ENCODE measurements at regions not wholly inside any gene's neighbourhood (a gene's known extent, or its start where the extent isn't known, plus 50 kb on each side); places are given as distances from the start of the nearest gene placed in this dataset.

DNA sequence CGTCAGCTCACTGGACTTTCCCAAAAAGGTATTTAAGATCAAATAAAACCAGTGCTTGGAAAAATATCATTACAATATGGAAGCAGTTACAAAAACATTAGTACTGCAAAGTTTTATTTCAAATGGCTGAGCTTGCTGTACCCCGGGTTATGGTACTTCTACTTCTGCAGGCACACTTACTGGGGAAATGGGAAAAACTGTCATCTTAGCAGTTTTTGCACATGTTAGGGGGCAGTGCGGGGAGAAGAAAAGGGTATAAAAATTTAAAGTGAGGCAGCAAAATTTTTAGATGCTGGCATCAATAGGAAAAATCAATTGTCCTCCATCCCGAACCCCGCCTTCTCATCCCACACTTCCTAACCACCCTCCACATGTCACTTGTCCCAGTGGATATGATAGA is 133.4 kb downstream of the ATG4C start:
- no peak for DNase-seq (ENCODE audit: low spot score)

DNA sequence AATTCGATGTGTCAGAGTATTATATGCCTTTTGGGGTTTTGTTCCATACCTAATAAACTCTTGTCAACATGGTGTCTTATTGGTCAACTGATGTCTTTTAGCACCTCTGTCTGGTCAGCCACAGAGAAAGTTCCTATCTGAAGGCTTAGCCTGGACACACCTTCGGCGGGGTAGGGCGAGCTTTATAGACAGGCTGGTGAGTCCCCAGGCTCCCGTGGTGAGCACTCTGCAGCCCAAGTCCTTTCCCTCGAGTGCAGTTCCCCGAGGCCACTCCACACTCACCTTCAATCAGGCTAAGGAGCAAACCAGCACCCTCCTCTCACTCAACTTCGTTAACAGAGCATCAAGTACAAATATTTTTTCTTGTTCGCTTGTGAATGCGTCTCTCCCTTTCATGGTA is 133.9 kb downstream of the ATG4C start:
- no peak for DNase-seq (ENCODE audit: low spot score)

DNA sequence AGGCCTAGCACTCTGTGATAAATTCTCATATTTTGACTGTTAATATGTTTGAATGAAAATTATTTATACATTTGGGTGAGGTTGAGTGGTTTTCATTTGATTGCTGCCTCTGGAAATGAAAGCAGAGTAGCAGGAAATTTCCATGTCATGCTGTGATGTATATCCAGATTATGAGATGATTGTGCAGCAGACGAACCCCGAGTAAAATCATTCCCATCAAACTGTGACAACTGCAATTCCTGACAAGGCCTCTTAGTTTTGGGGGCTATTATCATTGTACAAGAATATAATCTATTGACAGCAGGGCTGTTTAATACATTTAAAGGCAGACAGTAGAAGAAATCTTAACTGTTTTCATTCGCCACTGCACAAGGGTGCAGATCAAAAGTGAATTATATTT is 134.8 kb downstream of the ATG4C start:
- DNase-seq (ENCODE audit: low spot score) = no peak

DNA sequence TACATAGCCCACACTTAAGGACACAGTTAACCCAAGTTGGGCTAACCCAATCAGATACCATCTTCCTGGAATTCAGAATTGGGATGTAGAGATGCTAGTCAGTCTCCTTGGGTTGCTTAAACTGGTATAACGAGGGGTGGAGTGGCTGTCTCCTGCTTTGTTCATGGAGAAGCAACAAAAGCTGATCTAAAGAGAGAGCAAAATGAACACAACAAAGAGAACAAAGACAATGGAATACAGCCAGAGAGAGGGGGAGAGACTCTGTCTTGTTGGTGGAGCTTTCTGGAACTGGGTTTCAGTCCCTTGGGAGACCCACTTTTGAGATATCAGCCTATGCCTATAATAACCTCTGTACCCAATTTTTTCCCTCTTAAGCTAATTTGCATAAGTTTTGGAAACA is 138.1 kb downstream of the ATG4C start:
- no peak for DNase-seq (ENCODE audit: low spot score)

DNA sequence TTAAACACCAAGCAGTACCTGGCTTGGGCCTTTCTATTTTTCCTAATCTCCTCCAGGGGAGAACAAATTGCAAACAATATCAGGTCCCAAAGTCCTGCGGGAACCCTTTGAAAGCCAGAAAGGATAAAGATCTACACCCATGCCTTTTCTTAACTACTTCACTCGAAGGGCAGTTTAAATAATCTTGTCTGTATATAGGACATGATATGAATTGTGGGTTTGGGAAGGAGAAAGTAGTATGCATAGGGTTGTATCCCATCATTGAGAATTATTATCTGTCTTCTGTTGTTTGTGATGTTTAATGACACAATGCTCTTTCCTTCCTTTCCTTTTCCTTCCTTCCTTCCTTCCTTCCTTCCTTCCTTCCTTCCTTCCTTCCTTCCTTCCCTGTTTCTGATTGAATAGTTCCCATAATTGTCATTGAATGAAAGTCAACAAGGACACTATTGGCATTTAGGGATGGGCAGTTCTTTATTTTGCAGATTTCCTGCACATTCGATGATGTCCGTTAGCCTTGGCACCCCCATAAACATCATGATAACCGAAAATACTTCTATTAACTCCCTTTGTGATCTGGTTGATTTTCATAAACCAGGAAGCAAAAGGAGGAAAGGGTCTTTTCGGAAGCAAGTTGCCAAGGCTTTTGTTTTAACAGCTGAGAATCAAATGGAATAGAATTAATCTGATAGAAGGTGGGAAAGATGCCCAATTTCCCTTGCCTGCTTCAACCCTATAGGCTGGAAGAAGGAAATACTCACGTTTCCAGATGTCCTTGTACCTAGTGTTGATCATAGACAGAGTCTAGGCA is 141.3 kb downstream of the ATG4C start:
- DNase-seq (ENCODE audit: low spot score) = no peak

DNA sequence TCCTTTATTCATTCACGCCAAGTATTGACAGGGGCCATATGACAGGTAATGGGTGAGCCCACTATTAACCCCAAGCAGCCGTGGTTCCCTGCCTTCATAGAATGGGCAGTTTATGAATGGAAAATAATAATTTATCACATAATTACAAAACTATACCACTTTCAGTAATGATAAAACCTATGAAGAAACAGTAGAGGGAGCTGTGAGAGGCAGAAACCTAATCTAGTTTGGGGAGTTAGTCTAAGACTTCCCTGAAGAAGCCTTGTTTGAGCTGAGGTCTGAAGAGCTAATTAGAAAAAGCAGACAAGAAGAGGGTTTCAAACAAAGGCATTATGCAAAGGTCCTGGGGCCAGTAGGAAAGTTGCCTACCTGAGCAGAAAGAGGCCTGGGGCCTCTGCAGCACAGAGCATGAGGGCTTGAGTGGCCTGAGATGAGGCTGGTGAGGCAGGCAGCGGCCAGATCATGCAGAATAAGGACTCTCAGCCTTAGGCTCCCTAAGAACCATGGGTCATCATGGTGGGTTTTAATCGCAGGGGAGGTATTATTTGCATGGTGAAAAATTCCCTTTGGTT is 142.8 kb downstream of the ATG4C start:
- no peak for DNase-seq (ENCODE audit: low spot score)

DNA sequence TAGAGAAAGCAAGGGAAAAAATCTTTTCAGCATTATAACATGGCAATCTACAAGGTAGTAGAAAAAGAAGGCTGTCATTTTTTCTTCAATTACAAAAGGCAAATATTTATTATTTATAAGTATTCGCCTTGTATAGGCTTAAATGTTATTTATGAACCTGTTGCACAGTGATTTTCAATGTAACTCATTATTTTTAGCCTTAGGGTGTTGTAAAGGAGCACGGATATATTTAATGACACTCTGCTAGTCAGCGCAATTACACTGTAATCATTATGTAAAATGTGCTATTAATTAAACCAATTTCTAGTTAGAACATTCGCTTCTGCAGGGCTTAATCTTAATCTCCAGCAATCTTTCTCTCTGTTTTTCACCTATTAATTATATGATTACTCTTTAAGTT is 145.0 kb downstream of the ATG4C start:
- DNase-seq (ENCODE audit: low spot score) = no peak

DNA sequence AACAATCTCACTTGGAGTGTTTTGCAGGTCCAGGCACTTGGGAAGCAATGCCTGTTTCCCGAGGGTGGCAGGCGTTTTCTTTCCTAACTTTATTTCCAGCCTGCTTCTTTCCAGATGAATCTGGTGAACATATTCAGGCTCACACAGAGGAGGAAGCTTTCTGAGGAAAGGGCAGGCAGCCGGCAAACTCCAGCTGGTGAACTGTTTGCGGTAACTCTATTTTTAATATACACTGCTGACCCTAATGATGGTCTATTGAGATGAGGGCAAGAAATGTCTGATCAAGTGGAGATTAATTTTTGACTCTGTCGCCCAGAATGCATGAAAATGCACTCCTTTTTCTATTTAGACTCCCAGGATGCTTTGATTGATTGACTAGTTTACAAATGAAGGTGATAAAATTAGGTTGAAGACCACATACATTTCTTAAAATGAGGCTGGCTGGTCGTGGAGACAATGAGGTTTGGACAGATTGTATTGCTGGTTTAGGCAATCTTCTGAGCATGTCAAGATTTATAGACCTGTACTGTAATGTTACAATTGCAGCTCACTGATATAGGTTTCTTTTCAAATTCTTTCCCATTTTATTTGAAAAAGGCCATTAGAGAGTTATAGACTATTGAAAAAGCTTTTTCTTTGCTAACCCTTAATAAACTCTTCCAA is 153.8 kb downstream of the ATG4C start:
- no peak for DNase-seq (ENCODE audit: low spot score)

DNA sequence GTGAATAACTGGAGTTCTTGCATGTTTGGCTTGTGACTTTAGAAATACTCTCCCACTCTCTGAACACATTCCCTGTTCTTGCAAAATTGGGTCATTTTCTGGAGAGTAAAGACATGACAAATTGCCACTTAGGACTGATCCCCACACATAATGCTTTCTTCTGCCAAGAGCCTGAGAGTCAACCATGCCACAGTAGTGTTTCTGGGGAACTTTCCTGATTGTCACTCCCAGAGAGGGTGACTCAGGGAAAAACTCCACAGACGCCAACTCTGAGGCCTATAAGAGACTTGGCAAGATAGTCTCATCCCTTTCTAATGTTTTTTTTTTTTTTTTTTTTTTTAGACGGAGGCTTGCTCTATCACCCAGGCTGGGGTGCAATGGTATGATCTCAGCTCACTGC is 157.8 kb downstream of the ATG4C start:
- DNase-seq (ENCODE audit: low spot score) = no peak

DNA sequence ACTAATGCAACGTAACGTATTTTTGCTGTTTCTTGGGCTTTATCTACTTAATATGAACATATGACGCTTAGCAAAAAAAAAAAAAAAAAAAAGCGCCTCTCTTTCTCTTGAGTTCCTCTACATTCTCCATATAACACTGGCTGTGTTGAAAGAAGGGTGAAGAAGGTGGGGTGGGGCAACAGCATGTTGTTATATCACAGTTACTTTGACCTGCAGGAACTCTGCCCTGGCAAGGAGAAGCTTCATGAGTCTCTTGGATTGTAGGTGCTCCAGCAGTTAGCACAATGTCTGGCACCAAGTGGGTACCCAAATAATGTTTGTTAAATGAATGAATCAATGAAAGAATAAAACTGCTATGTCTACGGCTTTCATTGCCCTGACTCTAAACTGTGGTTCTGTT is 162.6 kb downstream of the ATG4C start:
- DNase-seq (ENCODE audit: low spot score) = no peak

DNA sequence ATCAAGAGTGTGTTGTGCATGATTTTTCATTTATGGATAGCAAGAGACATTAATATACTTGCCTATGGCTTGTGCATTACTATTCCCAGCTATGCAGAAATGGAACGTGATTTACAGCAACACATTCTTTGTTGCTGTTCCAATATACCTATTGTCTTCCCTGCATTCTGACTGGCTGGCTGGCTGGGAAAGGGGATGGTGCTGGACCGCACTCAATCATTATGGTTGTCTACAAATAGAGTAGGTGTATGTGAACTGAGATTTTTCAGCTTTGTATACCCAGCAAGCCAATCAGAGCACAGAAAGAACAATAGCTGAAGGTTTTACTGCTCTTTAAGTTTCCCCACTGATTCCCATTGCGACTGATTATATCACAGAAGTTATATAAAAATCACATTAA is 167.5 kb downstream of the ATG4C start:
- DNase-seq (ENCODE audit: low spot score) = no peak

DNA sequence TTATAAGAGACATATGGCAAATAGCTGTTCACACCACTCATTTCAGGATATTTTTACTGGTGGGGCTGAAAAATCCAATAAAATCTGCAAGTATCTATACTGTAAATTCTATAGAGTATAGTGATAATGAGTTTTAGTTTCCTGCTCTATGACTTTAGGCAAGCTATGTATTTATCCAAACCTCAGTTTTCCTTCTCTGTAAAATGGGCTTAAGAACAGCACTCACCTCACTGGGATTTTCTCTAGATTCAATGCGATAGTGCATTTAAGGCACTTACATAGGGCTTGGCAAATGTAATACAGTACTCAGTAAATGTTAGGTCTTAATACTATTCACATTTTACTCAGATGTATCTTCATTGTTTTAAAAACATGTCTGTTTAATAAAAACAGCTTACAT is 168.7 kb downstream of the ATG4C start:
- no peak for DNase-seq (ENCODE audit: low spot score)

DNA sequence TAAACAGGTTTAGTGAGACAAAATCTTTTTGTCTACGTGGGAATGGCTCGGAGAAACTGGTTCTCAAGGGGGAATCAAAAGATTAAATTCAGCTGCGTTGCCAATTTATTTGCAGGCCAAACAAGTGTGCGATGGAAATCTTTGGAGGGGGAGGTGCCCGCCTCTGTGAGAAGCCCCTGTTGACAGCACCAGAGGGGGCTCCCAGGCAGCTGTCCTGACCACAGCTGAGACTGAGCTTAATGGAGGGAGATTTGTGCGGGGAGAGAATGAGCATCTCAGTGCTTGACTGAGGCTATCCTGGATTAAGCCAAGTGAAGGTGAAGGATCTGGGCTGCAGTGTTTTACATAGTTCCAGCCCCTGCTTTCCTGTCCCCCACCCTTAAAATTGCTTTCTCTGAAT is 169.7 kb downstream of the ATG4C start:
- DNase-seq (ENCODE audit: low spot score) = no peak

DNA sequence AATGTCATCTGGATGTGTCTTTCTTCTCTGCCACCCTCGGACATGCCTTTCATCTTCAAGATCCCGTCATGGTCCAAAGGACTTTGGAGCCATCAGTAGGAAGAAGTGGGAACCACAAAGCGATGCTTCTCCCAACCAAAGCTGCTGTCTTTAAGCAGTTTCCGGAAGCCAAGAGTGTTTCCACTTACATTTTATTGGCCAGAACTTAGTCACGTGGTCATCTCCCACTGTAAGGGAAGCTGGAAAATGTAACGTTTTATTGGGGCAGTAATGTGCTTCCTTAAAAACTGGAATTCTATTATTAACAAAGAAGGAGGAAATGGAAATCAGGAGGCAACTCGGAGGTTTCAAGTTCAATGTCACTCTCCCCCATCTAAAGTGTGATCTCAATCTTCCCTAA is 170.8 kb downstream of the ATG4C start:
- DNase-seq (ENCODE audit: low spot score) = no peak

DNA sequence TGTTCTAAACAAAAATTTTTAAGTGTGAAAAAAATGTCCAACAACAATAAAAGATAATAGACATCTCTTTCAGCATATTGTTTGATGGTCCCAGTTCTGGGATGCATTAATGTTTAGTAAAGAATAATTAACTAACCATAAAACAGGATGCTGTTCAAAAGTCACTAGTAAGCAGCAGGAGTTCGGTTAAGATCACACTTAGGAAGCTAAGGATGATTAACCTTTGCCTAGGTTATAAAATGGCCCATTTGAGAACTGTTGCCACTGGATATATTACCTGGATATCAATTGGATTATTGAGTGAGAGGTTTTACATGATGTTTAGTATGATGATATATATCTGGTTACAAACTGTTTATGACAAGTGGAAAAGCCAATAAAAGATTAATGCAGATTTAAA is 171.7 kb downstream of the ATG4C start:
- DNase-seq (ENCODE audit: low spot score) = no peak

DNA sequence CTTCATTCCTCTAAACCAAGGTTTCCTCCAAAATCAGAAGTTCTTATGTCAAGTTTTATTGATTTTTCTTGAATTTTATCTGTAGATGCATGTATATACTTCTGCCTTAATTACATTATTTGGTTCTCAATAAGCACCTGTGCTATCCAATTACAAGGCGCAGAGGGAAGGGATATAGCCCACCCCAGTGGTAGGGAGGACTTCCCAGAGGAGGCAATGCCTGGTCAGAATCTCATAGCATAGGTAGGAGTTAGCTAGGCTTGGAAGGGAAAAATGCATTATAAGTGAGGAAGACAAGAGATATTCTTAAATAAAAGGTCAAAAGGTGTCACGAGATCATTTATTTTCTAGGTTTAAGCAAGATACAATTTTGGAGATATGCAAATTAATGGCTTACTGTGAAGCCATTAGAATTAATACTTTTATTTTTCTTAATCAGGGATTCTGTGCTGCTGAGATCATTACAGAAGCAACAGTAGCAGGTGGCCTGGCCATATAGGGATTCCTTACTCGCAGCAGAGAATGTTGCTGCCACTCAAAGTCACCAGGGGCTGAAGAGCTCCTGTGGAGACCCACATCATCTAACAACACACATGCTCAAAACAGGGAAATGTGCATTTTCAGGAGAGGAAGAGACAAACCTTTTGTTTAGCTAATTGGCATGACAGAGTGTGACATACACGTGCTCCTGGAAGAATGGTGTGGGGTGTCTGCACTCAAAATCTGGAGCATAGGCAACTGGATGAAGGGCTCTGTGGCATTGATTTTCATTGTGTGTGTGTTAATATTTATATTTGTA is 178.3 kb downstream of the ATG4C start:
- no peak for DNase-seq (ENCODE audit: low spot score)

DNA sequence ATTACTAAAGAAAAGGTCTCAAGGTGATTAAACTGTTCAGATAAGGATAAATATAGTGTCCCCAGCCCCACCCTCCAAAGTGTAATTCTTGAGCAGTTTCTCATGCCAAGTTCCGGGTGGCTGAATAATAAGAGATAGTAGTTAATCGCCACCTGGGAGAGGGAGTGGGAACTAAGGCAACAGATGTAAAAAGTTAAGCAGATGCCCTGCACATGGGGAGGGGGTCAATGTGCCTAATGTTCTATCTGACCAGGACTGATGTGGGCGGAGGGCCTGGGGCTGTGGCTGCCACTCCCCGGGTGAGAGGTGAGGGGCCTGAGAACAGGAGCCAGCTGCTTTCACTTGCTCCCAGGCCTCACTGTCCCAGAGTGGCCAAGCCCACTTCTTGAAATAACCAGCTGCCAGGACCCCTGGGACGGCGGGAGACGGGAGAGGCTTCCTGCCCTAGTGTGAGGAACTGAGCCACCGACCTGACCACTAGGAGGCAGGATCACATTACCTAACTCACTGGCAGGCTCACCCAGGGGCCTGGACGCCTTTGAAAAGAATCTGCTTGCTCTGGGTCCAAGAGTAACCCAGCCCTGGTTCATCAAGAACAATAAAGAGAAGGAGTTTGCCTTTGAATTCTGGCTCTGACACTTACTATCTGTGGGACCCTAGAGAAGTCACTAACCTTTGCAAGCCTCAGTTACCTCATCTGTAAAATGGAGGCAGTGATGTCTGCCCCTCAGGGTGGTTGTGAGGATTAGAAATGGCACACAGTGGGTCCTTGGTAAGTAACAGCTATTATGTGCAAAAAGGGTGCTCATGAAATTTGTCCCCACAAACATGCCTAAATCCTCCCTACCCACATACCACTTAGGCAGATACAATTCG is 179.2 kb downstream of the ATG4C start:
- peak; percentile 69 for DNase-seq (ENCODE audit: low spot score)

DNA sequence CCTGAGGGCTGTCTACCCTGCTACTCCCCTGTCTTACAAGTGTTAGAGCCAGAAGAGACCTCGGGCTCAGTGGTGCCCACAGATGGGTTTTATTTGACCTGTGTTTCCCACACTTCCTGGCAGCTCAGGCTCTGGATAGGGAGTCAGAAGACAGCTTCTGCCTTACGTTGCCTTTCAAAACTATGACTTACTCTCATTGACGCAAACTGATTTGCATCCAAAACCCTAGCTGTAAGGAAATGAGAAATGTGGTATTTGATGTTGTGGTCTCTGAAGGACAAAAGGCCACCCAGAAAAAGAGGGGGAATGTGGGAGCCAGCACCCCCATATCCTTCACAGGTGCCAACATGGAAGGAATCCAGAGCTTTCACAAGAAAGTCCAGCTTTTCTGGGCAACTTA is 180.2 kb downstream of the ATG4C start:
- no peak for DNase-seq (ENCODE audit: low spot score)

DNA sequence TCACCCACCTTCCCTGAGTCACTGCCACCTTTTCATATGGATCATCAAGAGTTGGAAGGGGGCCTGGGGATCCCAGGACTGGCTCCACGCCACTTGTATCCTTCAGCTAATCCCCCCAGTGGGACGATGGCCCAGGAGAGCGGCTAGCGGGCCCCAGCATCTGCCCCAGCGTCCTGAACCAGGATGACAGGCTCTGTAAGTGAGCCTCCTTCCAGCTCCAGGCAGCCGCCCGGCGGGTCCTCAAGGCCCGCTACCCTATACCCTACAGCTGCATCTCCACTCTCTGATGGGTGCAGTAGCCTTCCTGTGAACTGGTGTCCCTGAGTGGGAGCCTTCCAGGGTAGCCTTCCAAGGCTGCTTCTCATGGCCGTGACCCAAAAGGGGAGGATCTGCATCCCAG is 183.1 kb downstream of the ATG4C start:
- DNase-seq (ENCODE audit: low spot score) = no peak

DNA sequence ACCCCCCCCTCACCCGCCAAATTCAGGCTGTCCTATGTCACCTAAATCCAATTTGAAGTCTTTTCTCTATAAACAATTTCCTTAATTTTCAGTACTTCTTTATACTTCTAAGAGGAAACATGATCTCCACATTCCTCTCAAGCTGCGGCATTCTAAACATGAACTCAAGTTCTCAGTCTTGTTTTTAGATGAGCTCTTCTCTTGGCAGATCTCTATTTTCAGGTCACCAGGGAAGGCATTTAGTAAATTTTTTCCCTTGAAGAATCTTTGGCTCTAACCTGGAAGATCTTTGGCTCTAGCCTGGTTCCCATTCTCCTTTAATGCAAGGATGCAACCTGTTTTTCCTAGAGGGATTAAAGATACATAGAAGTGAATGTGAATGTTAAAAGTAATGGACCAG is 193.4 kb downstream of the ATG4C start:
- no peak for DNase-seq (ENCODE audit: low spot score)

DNA sequence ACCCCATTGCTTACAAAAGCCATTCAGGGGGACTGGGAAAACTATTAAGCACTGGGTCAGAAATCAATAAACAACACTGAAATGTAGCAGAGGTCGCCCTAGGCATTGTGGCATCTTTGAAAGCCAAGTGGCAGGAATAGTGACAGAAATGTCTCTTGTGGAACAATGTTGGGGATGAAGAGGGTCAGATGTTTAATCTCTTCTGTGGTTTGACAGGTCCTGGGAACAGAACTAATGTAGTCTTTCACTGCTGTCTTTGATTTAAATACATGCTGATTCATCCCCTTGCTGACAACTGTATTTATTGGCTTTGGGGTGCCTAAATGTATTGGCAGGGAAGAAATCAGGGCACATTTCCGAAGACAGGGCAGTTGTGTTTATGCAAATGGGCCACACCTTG is 194.8 kb downstream of the ATG4C start:
- no peak for DNase-seq (ENCODE audit: low spot score)

DNA sequence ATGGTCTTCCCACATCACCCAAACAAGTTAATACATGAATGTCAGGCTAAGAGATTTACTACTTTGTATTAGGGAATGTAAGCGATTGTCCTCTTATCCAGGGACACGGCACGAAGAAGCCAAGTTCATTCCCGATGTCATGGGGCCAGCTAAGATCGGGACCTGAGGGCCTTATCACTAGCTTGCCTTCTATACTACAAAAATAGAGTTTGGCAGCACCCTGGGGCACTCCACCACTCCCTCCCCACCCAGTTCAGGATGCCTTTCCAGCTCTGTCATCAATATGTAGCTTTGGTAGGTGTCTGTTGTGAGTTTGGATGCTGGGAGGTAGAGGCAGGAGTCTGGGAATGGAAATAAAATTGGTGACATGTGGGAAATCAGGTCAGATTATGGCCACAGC is 197.5 kb downstream of the ATG4C start:
- DNase-seq (ENCODE audit: low spot score) = no peak
